ENCODE measurements at regions not wholly inside any gene's neighbourhood (a gene's known extent, or its start where the extent isn't known, plus 50 kb on each side); places are given as distances from the start of the nearest gene placed in this dataset.
A peak's percentile ranks its signal among the peaks of the same experiment; 100 is the strongest.
"Not testable (repeated sequence)": the region's sequence is repeated elsewhere in the genome, so short reads cannot be mapped to it uniquely, and the experiment has no call there.

- no peak for DNase-seq (ENCODE audit: low read depth in 2 of 2)
Observed at GRCh38 chr10:114872519-114873087, 51.0 kb downstream of the FHIP2A start.

GRCh38 chr10:114874827-114875411 lies 53.3 kb downstream of the FHIP2A start:
- DNase-seq (ENCODE audit: low read depth in 2 of 2): no peak

- DNase-seq (ENCODE audit: low read depth in 2 of 2): not testable (repeated sequence)
Observed at GRCh38 chr10:114875590-114876081, 54.1 kb downstream of the FHIP2A start.

GRCh38 chr10:114876169-114876568 lies 54.6 kb downstream of the FHIP2A start:
- DNase-seq (ENCODE audit: low read depth in 2 of 2): no peak

GRCh38 chr10:114876602-114877300 lies 55.2 kb downstream of the FHIP2A start:
- peak; percentile 43 to 45 for DNase-seq (ENCODE audit: low read depth in 2 of 2)

- DNase-seq (ENCODE audit: low read depth in 2 of 2): no peak
Observed at GRCh38 chr10:114877301-114877644, 55.7 kb downstream of the FHIP2A start.

- no peak for DNase-seq (ENCODE audit: low read depth in 2 of 2)
Observed at GRCh38 chr10:114879093-114879492, 57.5 kb downstream of the FHIP2A start.

- peak; percentile 18 to 19 for DNase-seq (ENCODE audit: low read depth in 2 of 2)
Observed at GRCh38 chr10:114879541-114880158, 58.1 kb downstream of the FHIP2A start.

GRCh38 chr10:114881417-114881816 lies 56.6 kb upstream of the TRUB1 start:
- no peak for DNase-seq (ENCODE audit: low read depth in 2 of 2)

- no peak for DNase-seq (ENCODE audit: low read depth in 2 of 2)
Observed at GRCh38 chr10:114881901-114882300, 56.1 kb upstream of the TRUB1 start.

- DNase-seq (ENCODE audit: low read depth in 2 of 2): no peak
Observed at GRCh38 chr10:114885443-114885842, 52.6 kb upstream of the TRUB1 start.
